Astrocyte (in vitro differentiated cells and primary cell): ENCODE measurements at regions not wholly inside any gene's neighbourhood (a gene's known extent, or its start where the extent isn't known, plus 50 kb on each side); places are given as distances from the start of the nearest gene placed in this dataset.

Experiments
- EZH2 ChIP-seq: IDR thresholded peaks from 2 replicates; pipeline ENCODE4 v1.6.1; 2012; ENCODE audit warnings: mild to moderate bottlenecking, low read length, inconsistent platforms; ENCODE audit not compliant: insufficient read depth
- TF ChIP-seq, protein P1 (sequence below): IDR thresholded peaks from 2 replicates; pipeline ENCODE4 v1.5.1; 2011; ENCODE audit warnings: low read depth, mild to moderate bottlenecking, inconsistent platforms, low read length, moderate library complexity; ENCODE audit not compliant: insufficient read depth

DNA sequence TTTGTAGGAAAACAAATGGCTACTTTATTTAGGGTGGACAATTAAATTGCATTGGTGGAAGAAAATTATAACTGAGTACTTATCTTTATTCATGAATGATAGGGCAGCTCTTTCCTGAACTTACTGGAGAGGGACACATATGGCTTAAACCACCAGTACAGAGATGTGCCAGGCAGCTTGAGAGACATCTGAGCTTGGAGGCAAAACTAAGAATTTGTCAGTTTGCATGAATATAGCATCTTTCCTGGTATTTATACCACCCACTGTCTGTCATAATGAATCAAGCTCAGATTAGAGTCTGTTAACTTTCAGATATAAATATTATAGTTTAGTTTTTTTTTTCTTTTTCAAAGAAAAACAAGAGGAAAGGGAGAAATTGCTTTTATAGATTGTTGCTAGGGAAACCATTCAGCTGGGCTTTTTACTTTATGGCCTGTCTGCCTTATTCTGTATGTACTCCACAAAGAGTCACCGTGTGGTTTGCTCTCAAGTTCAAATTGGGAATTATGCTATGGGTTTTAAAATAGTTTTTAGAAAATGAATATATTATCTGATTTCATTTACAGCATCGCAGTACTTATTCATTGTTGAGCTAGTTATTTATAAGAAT lies 477.0 kb upstream of the CHORDC1 start:
- TF ChIP-seq, protein P1, sequence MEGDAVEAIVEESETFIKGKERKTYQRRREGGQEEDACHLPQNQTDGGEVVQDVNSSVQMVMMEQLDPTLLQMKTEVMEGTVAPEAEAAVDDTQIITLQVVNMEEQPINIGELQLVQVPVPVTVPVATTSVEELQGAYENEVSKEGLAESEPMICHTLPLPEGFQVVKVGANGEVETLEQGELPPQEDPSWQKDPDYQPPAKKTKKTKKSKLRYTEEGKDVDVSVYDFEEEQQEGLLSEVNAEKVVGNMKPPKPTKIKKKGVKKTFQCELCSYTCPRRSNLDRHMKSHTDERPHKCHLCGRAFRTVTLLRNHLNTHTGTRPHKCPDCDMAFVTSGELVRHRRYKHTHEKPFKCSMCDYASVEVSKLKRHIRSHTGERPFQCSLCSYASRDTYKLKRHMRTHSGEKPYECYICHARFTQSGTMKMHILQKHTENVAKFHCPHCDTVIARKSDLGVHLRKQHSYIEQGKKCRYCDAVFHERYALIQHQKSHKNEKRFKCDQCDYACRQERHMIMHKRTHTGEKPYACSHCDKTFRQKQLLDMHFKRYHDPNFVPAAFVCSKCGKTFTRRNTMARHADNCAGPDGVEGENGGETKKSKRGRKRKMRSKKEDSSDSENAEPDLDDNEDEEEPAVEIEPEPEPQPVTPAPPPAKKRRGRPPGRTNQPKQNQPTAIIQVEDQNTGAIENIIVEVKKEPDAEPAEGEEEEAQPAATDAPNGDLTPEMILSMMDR: no peak
- TF ChIP-seq EZH2: no peak
